Stimulated activated naive B cell treated with anti-CD40 and anti-IgM and Interleukin-4, amounts not matched to agents 10 μg/mL and 1 μg/mL and 100 μg/mL, for 72 hours (primary cell): ENCODE measurements at regions not wholly inside any gene's neighbourhood (a gene's known extent, or its start where the extent isn't known, plus 50 kb on each side); places are given as distances from the start of the nearest gene placed in this dataset.

Experiments
- ATAC-seq, 2 donors: fragments of 150-1000 bp; cut with Tn5 transposase; replicated peaks; 2 replicates each; pipeline ENCODE4 v1.10.0; 2021; ENCODE audit warnings: moderate library complexity in 1 of 2
- DNase-seq: peaks from one replicate; pipeline ENCODE4 v3.0.0; 2021
- H3K27ac Mint-ChIP-seq: one replicate; pipeline ENCODE4 v1.8.0; 2022; ENCODE audit warnings: mild to moderate bottlenecking, mixed read lengths
- H3K27me3 Mint-ChIP-seq, 2 donors: one replicate each; pipeline ENCODE4 v1.8.0; 2022; ENCODE audit warnings: mixed read lengths in 2 of 2
- H3K36me3 Mint-ChIP-seq, 2 donors: one replicate each; pipeline ENCODE4 v1.8.0; 2022; ENCODE audit warnings: mixed read lengths in 2 of 2, mild to moderate bottlenecking in 1 of 2
- H3K4me1 Mint-ChIP-seq, 2 donors: one replicate each; pipeline ENCODE4 v1.8.0; 2022; ENCODE audit warnings: mixed read lengths in 2 of 2, mild to moderate bottlenecking in 1 of 2
- H3K4me3 Mint-ChIP-seq, 2 donors: one replicate each; pipeline ENCODE4 v1.8.0; 2022; ENCODE audit warnings: mild to moderate bottlenecking in 2 of 2, mixed read lengths in 2 of 2, moderate library complexity in 1 of 2
- H3K9me3 Mint-ChIP-seq, 2 donors: one replicate each; pipeline ENCODE4 v1.8.0; 2022; ENCODE audit warnings: mixed read lengths in 2 of 2, mild to moderate bottlenecking in 1 of 2

GRCh38 chr11:92342034-92342720 lies 117.6 kb downstream of the FAT3 start:
- peaks cover 0 to 2% of the 10 kb centered on the region in 2 donors for H3K27me3 Mint-ChIP-seq
- H3K4me1 Mint-ChIP-seq: no peaks in the 10 kb centered on the region
- H3K36me3 Mint-ChIP-seq: no peaks in the 10 kb centered on the region
- no peaks in the 10 kb centered on the region for H3K9me3 Mint-ChIP-seq
- DNase-seq: no peak
- no peak overlapping the region for H3K4me3 Mint-ChIP-seq
- no peak for ATAC-seq
- no peak overlapping the region for H3K27ac Mint-ChIP-seq

- no peak overlapping the region for H3K27ac Mint-ChIP-seq
- no peaks in the 10 kb centered on the region for H3K9me3 Mint-ChIP-seq
- no peak for ATAC-seq
- H3K4me3 Mint-ChIP-seq: no peak overlapping the region
- H3K36me3 Mint-ChIP-seq: no peaks in the 10 kb centered on the region
- no peaks in the 10 kb centered on the region for H3K4me1 Mint-ChIP-seq
- no peak for DNase-seq
- peaks cover 0 to 5% of the 10 kb centered on the region in 2 donors for H3K27me3 Mint-ChIP-seq
These were observed 118.3 kb downstream of the FAT3 start for GRCh38 chr11:92342886-92343285.

- Mint-ChIP-seq H3K36me3 (no peaks in the 10 kb centered on the region), H3K9me3 (no peaks in the 10 kb centered on the region), H3K27me3 (peaks cover 0 to 5% of the 10 kb centered on the region in 2 donors), H3K4me3 (no peak overlapping the region), H3K27ac (no peak overlapping the region), H3K4me1 (no peaks in the 10 kb centered on the region)
- no peak for ATAC-seq
- DNase-seq: no peak
These were observed 121.6 kb downstream of the FAT3 start for GRCh38 chr11:92346220-92346619.

- no peak overlapping the region for H3K4me3 Mint-ChIP-seq
- no peaks in the 10 kb centered on the region for H3K4me1 Mint-ChIP-seq
- ATAC-seq (no peak), DNase-seq (no peak)
- H3K9me3 Mint-ChIP-seq: no peaks in the 10 kb centered on the region
- H3K27ac Mint-ChIP-seq: no peak overlapping the region
- H3K27me3 Mint-ChIP-seq: peaks cover 0 to 5% of the 10 kb centered on the region in 2 donors
- no peaks in the 10 kb centered on the region for H3K36me3 Mint-ChIP-seq
These were observed 122.8 kb downstream of the FAT3 start for GRCh38 chr11:92347454-92347853.

- H3K27me3 Mint-ChIP-seq: peaks cover 0 to 5% of the 10 kb centered on the region in 2 donors
- DNase-seq (no peak), ATAC-seq (no peak)
- no peak overlapping the region for H3K27ac Mint-ChIP-seq
- no peak overlapping the region for H3K4me3 Mint-ChIP-seq
- H3K4me1 Mint-ChIP-seq: no peaks in the 10 kb centered on the region
- H3K36me3 Mint-ChIP-seq: no peaks in the 10 kb centered on the region
- H3K9me3 Mint-ChIP-seq: peaks cover 0 to 1% of the 10 kb centered on the region in 2 donors
These were observed 125.0 kb downstream of the FAT3 start for GRCh38 chr11:92349486-92350156.

- ATAC-seq: no peak
- Mint-ChIP-seq H3K27ac (no peak overlapping the region), H3K27me3 (no peaks in the 10 kb centered on the region), H3K36me3 (no peaks in the 10 kb centered on the region), H3K4me1 (no peaks in the 10 kb centered on the region), H3K4me3 (no peak overlapping the region), H3K9me3 (peaks cover 0 to 5% of the 10 kb centered on the region in 2 donors)
- DNase-seq: no peak
These were observed 132.7 kb downstream of the FAT3 start for GRCh38 chr11:92357344-92357743.

GRCh38 chr11:92357841-92358240 lies 133.2 kb downstream of the FAT3 start:
- Mint-ChIP-seq H3K4me1 (no peaks in the 10 kb centered on the region), H3K9me3 (peaks cover 0 to 5% of the 10 kb centered on the region in 2 donors), H3K27ac (no peak overlapping the region), H3K36me3 (no peaks in the 10 kb centered on the region), H3K27me3 (no peaks in the 10 kb centered on the region), H3K4me3 (no peak overlapping the region)
- no peak for ATAC-seq
- no peak for DNase-seq

GRCh38 chr11:92361551-92361950 lies 136.9 kb downstream of the FAT3 start:
- no peaks in the 10 kb centered on the region for H3K36me3 Mint-ChIP-seq
- peaks cover 0 to 1% of the 10 kb centered on the region in 2 donors for H3K9me3 Mint-ChIP-seq
- H3K27me3 Mint-ChIP-seq: no peaks in the 10 kb centered on the region
- no peak overlapping the region for H3K27ac Mint-ChIP-seq
- ATAC-seq (no peak), DNase-seq (no peak)
- no peak overlapping the region for H3K4me3 Mint-ChIP-seq
- no peaks in the 10 kb centered on the region for H3K4me1 Mint-ChIP-seq

GRCh38 chr11:92362989-92363388 lies 138.4 kb downstream of the FAT3 start:
- Mint-ChIP-seq H3K9me3 (peaks cover 0 to 1% of the 10 kb centered on the region in 2 donors), H3K4me1 (no peaks in the 10 kb centered on the region), H3K36me3 (no peaks in the 10 kb centered on the region)

GRCh38 chr11:92364177-92364576 lies 139.6 kb downstream of the FAT3 start:
- Mint-ChIP-seq H3K27ac (no peak overlapping the region), H3K9me3 (no peaks in the 10 kb centered on the region), H3K36me3 (no peaks in the 10 kb centered on the region), H3K4me3 (no peak overlapping the region), H3K4me1 (no peaks in the 10 kb centered on the region), H3K27me3 (no peaks in the 10 kb centered on the region)
- no peak for ATAC-seq
- DNase-seq: no peak

More at GRCh38 chr11:92362989-92363388, 138.4 kb downstream of the FAT3 start:
- Mint-ChIP-seq H3K27me3 (no peaks in the 10 kb centered on the region), H3K27ac (no peak overlapping the region), H3K4me3 (no peak overlapping the region)
- DNase-seq (no peak), ATAC-seq (no peak)

- ATAC-seq: no peak
- Mint-ChIP-seq H3K9me3 (no peaks in the 10 kb centered on the region), H3K27me3 (no peaks in the 10 kb centered on the region), H3K27ac (no peak overlapping the region), H3K4me1 (no peaks in the 10 kb centered on the region), H3K4me3 (no peak overlapping the region), H3K36me3 (no peaks in the 10 kb centered on the region)
- no peak for DNase-seq
These were observed 151.6 kb downstream of the FAT3 start for GRCh38 chr11:92376146-92376599.

- Mint-ChIP-seq H3K36me3 (no peaks in the 10 kb centered on the region), H3K4me3 (no peak overlapping the region), H3K4me1 (no peaks in the 10 kb centered on the region), H3K9me3 (no peaks in the 10 kb centered on the region), H3K27ac (no peak overlapping the region), H3K27me3 (no peaks in the 10 kb centered on the region)
- no peak for DNase-seq
- no peak for ATAC-seq
These were observed 152.1 kb downstream of the FAT3 start for GRCh38 chr11:92376680-92377079.

GRCh38 chr11:92380882-92381281 lies 156.3 kb downstream of the FAT3 start:
- Mint-ChIP-seq H3K27ac (no peak overlapping the region), H3K4me1 (no peaks in the 10 kb centered on the region), H3K27me3 (no peaks in the 10 kb centered on the region), H3K36me3 (no peaks in the 10 kb centered on the region), H3K4me3 (no peak overlapping the region), H3K9me3 (no peaks in the 10 kb centered on the region)
- no peak for ATAC-seq
- DNase-seq: no peak

- ATAC-seq (no peak), DNase-seq (no peak)
- Mint-ChIP-seq H3K9me3 (peaks cover 0 to 2% of the 10 kb centered on the region in 2 donors), H3K4me3 (no peak overlapping the region), H3K36me3 (no peaks in the 10 kb centered on the region), H3K27ac (no peak overlapping the region), H3K27me3 (peaks cover 7 to 8% of the 10 kb centered on the region in 2 donors), H3K4me1 (no peaks in the 10 kb centered on the region)
These were observed 157.7 kb downstream of the FAT3 start for GRCh38 chr11:92382311-92382710.

- no peak overlapping the region for H3K4me3 Mint-ChIP-seq
- no peaks in the 10 kb centered on the region for H3K36me3 Mint-ChIP-seq
- no peak for DNase-seq
- ATAC-seq: no peak
- H3K27me3 Mint-ChIP-seq: peaks cover 7 to 10% of the 10 kb centered on the region in 2 donors
- no peaks in the 10 kb centered on the region for H3K4me1 Mint-ChIP-seq
- peaks cover 0 to 2% of the 10 kb centered on the region in 2 donors for H3K9me3 Mint-ChIP-seq
- no peak overlapping the region for H3K27ac Mint-ChIP-seq
These were observed 158.8 kb downstream of the FAT3 start for GRCh38 chr11:92383430-92383829.
